ENCODE measurements at regions not wholly inside any gene's neighbourhood (a gene's known extent, or its start where the extent isn't known, plus 50 kb on each side); places are given as distances from the start of the nearest gene placed in this dataset.

- no peak for TF ChIP-seq CTCF (conservative IDR thresholded peaks at IDR 0.05)
- no peak overlapping the region for H3K27ac ChIP-seq
Observed at GRCh38 chr6:169323221-169323620, 69.6 kb upstream of the THBS2 start.

GRCh38 chr6:169321546-169321945 lies 67.9 kb upstream of the THBS2 start:
- no peak overlapping the region for H3K27ac ChIP-seq

GRCh38 chr6:169320013-169320412 lies 66.4 kb upstream of the THBS2 start:
- H3K27ac ChIP-seq, result no peak overlapping the region
- TF ChIP-seq CTCF (conservative IDR thresholded peaks at IDR 0.05), result no peak

More at GRCh38 chr6:169321546-169321945, 67.9 kb upstream of the THBS2 start:
- no peak for TF ChIP-seq CTCF (conservative IDR thresholded peaks at IDR 0.05)

- TF ChIP-seq CTCF (conservative IDR thresholded peaks at IDR 0.05), result no peak
- no peak overlapping the region for H3K27ac ChIP-seq
Observed at GRCh38 chr6:169317441-169318202, 64.0 kb upstream of the THBS2 start.

GRCh38 chr6:169316651-169317050 lies 63.0 kb upstream of the THBS2 start:
- no peak for TF ChIP-seq CTCF (conservative IDR thresholded peaks at IDR 0.05)
- no peak overlapping the region for H3K27ac ChIP-seq

- no peak overlapping the region for H3K27ac ChIP-seq
- no peak for TF ChIP-seq CTCF (conservative IDR thresholded peaks at IDR 0.05)
Observed at GRCh38 chr6:169315830-169316614, 62.4 kb upstream of the THBS2 start.

GRCh38 chr6:169313347-169314010 lies 59.8 kb upstream of the THBS2 start:
- H3K27ac ChIP-seq, result no peak overlapping the region
- TF ChIP-seq CTCF (conservative IDR thresholded peaks at IDR 0.05), result no peak
